ENCODE measurements at regions not wholly inside any gene's neighbourhood (a gene's known extent, or its start where the extent isn't known, plus 50 kb on each side); places are given as distances from the start of the nearest gene placed in this dataset.

GRCh38 chr9:109709866-109710265 lies 70.1 kb upstream of the PALM2AKAP2 start:
- TF ChIP-seq, protein P1, sequence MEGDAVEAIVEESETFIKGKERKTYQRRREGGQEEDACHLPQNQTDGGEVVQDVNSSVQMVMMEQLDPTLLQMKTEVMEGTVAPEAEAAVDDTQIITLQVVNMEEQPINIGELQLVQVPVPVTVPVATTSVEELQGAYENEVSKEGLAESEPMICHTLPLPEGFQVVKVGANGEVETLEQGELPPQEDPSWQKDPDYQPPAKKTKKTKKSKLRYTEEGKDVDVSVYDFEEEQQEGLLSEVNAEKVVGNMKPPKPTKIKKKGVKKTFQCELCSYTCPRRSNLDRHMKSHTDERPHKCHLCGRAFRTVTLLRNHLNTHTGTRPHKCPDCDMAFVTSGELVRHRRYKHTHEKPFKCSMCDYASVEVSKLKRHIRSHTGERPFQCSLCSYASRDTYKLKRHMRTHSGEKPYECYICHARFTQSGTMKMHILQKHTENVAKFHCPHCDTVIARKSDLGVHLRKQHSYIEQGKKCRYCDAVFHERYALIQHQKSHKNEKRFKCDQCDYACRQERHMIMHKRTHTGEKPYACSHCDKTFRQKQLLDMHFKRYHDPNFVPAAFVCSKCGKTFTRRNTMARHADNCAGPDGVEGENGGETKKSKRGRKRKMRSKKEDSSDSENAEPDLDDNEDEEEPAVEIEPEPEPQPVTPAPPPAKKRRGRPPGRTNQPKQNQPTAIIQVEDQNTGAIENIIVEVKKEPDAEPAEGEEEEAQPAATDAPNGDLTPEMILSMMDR (conservative IDR thresholded peaks at IDR 0.05): no peak
- no peak for TF ChIP-seq EZH2 (IDR thresholded peaks at IDR 0.05; ENCODE audit: low read depth)
